HG02885 (cell line): ENCODE measurements at regions not wholly inside any gene's neighbourhood (a gene's known extent, or its start where the extent isn't known, plus 50 kb on each side); places are given as distances from the start of the nearest gene placed in this dataset.
"Not testable (repeated sequence)": the region's sequence is repeated elsewhere in the genome, so short reads cannot be mapped to it uniquely, and the experiment has no call there.

Experiments
- ATAC-seq: cut with Tn5 transposase; IDR thresholded peaks from one replicate; pipeline ENCODE4 v1.9.1; 2021; ENCODE audit warnings: mild to moderate bottlenecking; ENCODE audit not compliant: unreplicated experiment, poor library complexity

- not testable (repeated sequence) for ATAC-seq
Measured at GRCh38 chr9:61061059-61061458, 128.8 kb upstream of the SPATA31A7 start.

GRCh38 chr9:61072855-61073254 lies 117.0 kb upstream of the SPATA31A7 start:
- not testable (repeated sequence) for ATAC-seq

GRCh38 chr9:61081785-61082184 lies 108.1 kb upstream of the SPATA31A7 start:
- not testable (repeated sequence) for ATAC-seq

- peak; percentile 52 for ATAC-seq
Measured at GRCh38 chr9:61085392-61085791, 104.4 kb upstream of the SPATA31A7 start.

- ATAC-seq, result not testable (repeated sequence)
Measured at GRCh38 chr9:61122448-61122847, 67.4 kb upstream of the SPATA31A7 start.
